ENCODE measurements at regions not wholly inside any gene's neighbourhood (a gene's known extent, or its start where the extent isn't known, plus 50 kb on each side); places are given as distances from the start of the nearest gene placed in this dataset.
"Not testable (repeated sequence)": the region's sequence is repeated elsewhere in the genome, so short reads cannot be mapped to it uniquely, and the experiment has no call there.

DNA sequence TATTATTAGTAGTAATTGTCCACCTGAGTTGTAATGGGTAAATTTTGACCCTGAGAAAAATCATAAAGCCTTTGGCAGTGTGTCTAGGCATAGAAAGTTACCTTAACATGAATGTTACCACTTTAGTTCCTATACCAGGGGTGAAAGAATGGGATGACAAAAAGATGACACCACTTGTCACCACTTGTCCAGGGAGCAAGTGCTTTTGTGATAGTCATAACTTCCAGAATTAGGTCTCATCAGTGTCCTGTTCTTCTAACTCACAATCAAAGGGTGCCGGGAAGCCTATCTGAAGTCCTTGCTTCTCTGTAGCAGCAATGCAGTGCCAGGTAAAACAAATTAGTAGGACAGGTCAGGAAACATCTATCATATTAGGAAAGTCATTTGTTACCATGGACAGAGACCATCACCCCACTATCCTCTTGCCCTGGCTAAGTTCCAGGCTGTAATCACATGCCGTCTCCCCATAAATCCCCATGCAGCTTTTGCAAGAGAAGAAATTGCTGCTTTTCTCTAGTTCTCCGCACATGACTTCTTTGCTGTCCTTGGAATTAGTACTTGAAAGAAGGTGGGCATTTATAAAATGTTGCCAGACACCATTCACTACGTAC, 156.5 kb upstream of the SGCD start:
- no peak for DNase-seq

DNA sequence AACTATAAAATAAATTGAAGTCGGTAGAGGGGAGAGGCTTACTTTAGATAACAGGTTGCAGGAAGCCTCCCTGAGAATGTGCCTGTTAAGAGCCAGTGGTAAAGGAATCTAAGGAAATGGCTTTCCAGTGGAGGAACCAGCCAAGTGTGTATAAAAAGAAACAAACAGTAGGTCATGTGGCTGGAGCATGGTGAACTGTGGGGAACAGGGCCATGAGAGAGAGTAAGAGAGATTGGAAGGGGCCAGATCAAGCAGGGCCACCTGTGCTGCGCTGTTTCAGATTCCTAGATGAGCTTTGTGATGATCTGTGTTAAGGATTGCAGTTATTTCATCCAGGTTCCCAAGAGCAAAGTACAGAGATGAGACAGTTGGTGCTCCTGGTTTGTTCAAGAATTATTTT, 152.7 kb upstream of the SGCD start:
- DNase-seq = no peak

DNA sequence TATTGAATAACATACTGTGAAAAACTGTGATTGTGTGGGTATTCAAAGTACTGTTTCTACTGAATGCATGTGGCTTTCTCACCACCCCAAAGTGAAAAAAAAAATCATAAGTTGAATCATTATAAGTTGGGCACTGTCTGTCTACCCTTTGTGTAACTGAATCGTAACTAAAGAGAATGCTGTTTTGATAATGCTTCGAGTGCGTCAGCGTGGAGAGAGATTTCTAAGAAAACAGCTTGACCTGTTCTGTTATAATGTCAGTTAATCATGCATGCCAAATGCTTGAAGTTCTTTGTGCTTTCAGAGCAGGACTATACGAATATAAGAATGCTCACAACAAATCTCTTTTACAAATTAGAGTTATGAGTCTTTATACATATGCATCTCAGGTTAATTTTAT, 148.8 kb upstream of the SGCD start:
- DNase-seq = no peak

DNA sequence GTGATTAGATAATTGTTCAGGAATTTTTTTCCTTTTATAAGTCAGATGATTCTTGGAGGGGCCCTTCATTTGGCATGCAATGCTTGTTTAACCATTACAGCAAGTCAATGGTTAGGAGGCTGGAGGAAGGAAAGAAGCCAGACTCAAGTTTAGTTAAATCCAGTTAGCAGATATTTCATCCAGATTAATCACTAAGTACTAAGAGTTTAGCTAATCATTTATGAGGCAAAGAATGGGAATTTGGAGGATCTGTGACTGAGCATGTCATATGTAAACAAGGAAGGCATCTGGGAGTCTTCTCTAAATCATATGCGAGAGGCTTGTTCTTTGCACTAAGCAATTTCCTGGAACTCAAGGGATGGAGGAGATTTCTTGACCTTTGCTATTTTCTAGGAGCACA, 145.3 kb upstream of the SGCD start:
- DNase-seq = no peak

DNA sequence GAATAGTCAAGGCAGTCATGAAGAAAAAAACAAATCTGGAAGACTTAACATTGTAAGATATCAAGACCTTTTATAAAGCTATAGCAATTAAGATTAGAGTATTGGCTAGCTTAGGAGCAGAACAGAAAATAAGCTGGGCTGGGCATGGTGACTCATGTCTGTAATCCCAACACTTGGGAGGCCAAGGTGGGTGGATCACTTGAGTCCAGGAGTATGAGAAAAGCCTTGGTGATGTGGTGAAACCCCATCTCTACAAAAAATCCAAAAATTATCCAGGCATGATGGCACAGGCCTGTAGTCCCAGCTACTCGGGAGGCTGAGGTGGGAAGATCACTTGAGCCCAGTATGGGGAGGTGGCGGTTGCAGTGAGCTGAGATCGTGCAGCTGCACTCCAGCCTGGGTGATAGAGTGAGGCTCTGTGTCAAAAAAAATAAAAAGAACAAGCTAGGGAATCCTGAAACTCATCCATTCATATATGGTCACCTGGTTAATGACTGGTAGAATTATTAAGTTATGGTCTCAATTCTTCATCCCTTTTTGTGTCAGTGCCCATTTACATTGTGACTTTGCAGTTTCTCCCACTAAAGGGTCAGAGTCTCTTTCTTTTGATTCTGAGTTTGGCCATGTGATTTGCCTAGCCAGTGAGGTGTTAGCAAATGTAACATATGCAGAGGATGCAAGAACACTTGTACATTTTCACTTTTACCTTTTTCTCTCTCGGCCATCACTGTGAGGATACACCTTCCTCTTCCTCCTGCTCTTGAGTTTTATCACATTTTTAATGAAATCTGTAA, 144.6 kb upstream of the SGCD start:
- DNase-seq = no peak

DNA sequence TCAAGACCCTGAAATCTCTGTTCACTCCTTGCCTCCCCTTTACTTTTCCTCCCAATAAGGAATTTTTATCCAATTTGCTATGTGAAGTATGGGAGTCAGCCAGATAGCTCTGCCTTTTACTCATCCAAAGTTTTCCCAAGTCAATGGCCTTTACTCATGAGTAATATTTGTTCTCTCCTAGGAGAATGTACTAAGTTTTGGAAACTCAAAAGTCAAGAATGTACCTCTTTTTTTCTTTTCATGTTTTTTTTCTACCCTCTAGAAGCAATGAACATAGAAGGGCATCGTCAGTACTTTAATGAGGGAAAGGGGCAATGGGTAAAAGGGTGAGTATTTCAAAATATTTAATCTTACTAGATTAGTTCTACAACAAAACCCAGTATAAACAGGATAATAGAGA, 140.2 kb upstream of the SGCD start:
- no peak for DNase-seq

DNA sequence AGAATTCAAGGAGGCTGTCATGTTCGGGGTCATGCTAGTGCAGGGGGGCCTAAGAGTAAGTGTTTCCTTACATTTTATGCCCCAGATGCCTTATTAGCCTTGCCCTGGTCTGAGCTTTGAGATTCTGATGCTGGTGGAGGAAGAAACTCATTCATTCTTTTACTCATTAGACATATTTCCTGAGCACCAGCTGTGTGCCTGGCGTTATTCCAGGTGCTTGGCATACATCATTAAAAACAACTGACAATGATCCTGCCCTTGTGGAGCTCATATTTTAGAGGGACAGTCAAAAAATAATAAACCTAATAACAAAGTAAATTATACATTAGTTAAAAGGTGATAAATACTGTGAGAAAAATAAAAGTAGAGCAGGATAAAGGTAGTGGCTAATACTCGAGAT, 138.9 kb upstream of the SGCD start:
- no peak for DNase-seq

DNA sequence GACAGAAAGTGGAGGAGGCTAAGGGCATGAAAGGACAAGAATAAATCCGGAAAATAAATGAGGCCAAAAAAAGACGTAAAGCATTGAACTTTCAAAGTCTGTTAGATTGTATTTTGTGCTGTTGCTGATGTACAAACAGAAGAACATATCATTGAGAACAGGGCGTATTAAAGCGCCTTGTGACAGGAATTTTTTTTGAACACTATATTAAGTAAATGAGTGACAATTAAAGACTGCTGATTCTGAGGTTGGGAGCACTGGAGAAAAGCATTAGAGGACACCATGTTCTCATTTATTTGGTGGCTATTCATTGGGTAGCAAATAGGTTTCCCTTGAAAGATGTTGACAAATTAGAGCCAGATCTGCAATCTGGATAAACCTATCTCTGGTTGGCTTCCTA, 137.3 kb upstream of the SGCD start:
- no peak for DNase-seq

DNA sequence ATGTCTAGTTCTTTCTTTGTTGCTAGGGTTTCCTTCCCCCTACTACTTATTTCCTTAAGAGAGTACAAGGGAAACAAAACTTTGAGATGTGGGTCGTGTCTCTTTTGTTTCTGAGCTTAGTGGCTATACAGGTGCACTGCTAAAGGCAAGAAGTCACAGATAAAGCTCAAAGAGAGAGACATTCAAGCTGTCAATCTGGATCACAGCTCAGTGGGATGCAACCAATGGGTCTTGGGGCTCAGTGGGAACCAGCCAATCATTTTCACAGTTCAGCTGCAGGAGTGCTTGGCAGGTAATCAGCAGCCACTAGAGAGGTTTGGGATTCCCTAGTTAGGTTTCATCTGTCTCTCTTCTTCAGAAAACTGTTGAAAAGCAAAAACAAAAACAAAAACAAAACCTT, 135.4 kb upstream of the SGCD start:
- no peak for DNase-seq

DNA sequence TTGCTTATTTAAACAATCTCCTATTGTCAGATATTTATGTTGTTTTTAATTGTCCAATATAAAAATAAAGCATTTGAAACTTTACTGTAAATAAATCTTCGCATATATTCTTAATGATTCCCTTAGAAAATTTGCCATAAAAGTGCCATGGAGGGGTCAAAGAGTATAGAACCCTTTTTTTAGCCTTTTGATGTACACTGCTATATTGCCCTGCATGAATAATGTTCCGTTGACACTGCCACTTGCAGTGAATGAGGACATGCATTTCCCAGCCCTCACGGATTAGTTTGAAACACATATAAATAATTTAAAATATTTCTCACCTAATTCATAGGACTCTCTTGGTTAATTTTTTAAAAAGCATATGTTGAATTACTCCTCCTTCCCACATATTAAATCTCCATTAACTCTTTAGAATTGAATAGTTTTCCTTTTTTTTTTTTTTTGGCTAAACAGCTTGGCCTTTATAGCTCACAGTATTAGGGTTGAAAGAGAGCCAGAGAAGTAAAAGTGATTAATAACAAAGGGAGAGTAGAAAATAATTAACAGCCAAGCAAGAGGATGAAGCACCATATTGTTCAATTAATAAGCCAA, 129.8 kb upstream of the SGCD start:
- DNase-seq = no peak

DNA sequence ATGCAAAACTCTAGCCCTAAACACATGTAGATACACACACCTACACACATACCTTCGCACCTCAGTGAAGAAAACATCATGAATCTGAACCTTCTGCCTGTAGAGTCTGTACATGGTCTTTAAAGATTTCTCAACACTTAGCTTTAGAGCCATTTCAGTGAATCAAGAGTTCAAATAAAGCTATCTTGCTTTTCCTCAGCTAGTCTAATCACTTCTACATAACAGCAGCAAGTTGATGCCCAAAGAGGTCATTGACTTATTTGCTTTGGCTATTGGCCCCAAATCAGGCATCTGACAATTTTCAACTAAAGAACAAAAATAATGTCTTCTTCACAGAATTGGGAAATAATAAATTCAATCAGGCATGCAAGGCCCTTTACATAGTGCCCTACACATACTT, 127.9 kb upstream of the SGCD start:
- DNase-seq = no peak

DNA sequence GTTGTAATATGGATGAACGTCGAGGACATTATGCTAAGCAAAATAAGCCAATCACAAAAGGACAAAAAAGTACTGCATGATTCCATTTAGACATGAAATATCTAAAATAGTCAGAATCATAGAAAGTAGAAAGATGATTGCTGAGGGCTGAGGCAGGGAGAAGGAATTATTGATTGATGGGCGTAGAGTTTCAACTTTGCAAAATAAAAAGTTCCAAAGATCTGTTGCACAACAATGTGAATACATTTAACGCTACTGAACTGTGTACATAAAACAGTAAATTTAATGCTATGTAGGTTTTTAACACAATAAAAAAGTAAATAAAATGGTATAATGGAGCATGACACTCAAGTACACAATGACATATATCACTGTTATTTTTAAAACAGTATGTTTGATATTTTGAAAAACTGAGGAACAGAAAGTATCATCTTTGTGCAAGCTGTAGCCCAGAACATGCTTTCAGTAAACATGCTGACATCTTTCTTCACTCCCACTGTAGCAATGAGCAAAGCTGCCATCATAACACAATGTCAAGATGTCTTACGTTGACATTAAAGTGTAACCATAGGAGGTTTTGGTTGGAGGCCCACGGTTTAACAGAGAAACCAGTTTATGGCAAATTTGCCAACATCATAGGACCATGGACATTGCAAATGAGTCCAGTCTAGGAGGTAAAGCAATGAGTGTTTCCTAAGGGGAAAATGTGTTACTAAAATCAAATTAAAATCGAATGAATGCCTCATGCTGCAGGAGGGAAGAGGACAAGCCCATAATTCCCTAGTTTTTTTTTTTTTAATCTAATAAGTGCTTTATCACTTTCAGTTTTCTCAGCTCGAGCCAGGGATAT, 125.8 kb upstream of the SGCD start:
- DNase-seq = no peak

DNA sequence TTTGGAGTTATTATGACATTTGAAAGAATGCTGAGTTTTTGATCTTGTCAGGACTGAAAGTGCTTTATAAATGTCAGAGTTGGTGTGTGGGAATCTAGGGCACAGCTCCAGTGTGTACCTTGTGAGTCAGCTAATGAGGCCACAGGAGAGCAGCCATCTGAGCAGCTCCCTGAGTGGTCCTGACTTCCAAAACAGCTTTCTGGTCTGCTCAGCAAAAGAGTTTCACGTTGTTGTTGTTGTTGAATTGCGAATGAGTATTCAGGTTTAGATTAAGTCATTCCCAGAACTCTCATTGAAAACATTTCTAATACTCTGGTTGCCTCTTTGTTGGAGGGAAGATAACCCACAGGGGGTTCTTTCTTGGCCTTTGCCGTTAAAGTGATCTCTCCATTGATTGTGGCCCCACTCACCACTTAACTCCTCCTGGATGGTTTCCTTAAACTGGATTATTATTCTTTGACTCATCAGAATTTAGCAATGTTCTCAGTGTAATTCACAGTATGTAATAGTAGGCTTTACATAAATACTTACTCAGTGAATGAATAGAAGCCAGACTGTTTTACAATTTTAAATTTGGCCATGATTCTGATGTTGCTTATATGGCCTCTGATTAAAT, 125.1 kb upstream of the SGCD start:
- DNase-seq = no peak

DNA sequence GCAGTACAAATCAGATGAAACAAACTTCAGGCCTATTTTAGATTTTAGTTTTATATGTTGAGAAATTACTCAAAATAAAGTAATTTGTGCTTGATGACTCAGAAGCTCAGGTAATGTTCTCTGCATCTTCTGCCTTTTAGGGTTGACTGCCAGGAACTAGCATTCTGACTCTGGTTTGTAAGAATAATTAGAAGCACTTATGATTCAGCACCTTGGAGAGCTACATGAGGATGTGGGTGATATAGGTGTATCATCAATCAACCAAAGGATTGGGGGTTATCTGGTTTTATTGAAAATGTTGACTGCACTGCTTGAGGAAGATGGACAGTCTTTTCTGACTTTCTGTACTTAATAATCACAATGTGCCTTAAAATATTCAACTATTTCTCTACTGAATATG, 118.7 kb upstream of the SGCD start:
- no peak for DNase-seq

DNA sequence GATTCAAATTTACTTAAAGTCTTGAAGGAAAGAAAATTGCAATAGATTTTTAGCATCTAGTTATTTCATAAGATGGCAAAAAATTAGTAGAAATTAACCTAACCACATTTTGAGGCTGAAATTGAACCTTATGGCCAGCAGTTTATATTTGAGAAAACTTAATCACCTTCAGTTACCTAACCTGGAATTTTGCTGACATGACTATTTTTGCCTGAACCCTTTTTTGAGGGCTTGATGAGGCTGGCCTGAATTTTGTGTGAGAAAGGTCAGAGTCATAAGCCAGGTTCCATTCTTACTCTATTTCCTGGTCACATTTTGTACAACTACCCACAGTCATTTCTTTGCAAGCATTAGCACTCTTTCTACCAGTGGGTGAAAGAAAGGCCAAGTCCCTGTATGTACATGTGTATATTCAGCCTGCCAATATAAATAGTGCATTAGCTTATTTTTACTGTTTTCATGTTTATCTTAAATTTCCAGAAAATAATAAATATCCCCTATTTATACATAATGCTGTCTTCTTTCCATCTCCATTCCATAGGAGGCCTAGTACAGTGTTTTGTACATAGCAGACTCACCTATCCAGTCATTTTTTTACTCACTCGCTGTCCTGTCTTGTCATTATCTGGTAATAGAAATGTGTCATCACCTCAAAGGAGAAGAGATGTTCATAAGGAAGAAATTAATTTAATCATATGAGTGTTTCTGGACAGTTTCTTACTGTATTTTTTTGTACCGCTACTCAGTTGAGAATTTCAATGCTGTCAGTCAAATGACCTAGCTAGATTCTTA, 108.4 kb upstream of the SGCD start:
- DNase-seq = no peak

DNA sequence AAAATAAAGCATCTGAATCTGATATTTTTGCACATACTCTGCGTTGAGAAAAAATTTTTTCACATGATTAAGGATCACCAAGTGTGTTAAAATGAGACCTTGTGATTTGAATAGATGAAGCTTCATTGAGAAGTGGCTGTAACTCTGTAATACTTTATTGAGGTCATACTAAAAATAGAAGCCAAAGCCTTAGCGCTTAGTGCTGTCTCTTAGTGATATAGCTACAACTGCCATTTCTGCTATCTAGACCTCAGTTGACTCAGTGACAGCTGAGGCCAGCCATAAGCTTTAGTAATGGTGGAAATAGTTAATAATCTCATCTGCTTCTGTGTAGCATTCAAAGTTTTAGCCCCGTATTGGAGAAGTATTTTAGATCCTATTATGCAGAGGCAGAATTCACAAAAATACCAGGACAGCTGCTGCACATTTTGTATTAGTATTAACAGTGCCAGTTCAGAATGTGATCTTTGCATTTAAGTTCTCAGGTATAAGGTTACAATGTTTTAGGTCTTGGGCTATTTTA, 107.4 kb upstream of the SGCD start:
- DNase-seq = no peak

DNA sequence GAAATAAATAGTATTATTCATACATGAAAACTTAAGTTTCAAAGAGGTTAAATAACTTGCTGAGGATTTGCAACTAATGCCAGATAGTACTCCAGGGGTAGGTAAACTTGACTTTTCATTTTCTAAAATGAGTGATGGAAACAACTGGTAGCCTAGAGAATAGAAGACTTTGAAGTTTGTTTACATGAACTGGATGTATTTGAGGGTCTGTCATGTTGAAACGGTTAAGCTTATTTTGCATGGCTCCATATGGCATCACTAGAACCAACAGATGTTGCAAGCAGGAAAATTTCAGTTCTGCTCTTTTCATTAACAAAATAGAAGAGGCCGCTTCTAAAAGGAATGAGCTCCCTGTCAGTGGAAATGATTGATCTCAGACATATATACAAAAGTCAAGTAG, 105.1 kb upstream of the SGCD start:
- no peak for DNase-seq

DNA sequence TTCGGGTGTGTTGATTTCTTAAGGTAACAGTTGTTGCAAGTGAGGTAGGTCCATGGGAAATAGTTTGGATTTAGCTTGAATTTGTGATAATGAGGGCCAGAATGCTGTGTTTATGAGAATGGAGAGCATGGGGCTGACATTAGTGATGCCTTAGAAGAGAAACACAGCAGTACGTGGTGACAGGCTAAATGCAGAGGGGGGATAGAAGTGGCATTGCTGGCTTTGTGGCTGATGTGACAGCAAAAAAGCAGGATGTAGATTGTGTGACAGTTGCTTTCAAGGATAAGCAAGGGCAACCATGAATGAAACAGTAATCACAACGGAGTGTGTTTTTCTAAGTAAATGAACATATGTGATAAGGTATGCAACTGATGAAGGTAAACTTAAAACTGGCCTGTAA, 103.4 kb upstream of the SGCD start:
- no peak for DNase-seq

DNA sequence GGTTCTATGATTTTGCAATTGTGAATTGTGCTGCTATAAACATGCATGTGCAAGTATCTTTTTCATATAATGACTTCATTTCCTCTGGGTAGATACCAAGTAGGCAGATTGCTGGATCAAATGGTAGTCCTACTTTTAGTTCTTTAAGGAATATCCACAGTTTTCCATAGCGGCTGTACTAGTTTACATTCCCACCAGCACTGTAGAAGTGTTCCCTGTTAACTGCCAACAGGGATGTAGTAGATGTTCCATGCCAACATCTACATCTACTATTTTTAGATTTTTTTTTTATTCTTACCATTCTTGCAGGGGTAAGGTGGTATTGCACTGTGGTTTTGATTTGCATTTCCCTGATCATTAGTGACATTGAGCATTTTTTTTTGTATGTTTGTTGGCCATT, 100.5 kb upstream of the SGCD start:
- DNase-seq = not testable (repeated sequence)

DNA sequence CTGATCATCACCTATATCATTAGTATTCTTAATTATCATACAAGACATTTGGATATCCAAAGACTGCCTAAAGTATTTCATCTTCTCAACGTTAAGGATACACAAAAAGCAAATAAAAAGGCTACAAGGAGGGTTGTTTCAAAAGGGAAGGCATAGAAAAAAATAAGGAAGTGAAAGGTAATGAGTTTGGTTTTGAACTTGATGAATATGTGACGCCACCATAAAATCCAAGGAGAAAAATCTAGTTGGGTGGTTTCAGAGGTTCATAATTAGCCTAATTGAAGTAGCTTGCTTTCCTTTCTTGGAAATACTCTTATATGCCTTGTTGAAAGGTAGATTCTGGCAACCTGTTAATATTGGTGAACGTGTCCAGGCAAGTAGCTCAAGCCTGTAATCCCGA, 96.1 kb upstream of the SGCD start:
- DNase-seq = no peak

DNA sequence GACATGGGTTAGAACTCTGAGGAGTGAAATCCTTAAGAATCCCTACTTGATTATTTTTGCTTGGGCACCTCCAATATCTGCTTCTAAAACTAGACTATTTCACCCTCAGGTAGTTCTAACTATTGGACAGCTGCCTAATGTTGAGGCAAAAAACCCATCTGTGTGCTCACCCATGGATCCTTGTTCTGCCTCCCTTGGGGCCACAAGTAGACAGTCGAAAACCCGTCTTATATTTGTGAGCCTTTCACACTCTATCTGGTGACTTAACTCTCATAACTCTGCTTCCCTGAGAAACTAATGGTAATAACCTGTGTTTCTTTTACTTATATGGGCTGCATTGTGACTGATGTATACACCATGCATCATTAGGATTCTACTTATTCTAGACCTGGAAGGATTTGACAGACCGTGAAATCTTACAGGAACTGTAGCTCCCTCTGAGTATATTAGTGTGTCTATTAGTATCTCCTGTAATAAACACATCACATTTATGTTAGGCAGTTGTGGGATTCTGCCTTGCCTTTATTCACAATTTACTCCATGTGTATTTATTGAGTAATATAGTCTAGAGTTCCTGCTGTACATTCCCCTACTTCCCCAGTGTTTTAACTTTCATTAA, 94.6 kb upstream of the SGCD start:
- no peak for DNase-seq

DNA sequence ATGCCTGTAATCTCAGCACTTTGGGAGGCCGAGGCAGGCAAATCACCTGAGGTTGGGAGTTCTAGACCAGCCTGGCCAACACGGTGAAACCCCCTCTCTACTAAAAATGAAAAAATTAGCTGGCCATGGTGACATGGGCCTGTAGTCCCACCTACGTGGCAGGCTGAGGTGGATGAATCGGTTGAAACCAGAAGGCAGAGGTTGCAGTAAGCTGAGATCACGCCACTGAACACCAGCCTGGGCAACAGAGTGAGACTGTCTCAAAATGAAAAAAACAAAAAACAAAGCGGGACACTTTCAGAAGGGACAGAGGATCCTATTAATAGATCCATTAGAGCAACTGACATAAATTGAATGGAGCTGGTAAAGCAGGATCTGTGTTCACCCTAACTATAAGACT, 89.6 kb upstream of the SGCD start:
- DNase-seq = no peak
